ENCODE measurements at regions not wholly inside any gene's neighbourhood (a gene's known extent, or its start where the extent isn't known, plus 50 kb on each side); places are given as distances from the start of the nearest gene placed in this dataset.

- DNase-seq (ENCODE audit: low read depth), result peak; percentile 87
- no peak for TF ChIP-seq CTCF (IDR thresholded peaks at IDR 0.05; ENCODE audit: control insufficient read depth, extremely low read depth, insufficient read depth)
- no peak overlapping the region for H3K4me3 ChIP-seq (ENCODE audit: low read depth, low read length)
Measured at GRCh38 chr12:131456301-131457027, 254.4 kb upstream of the SFSWAP start.

- TF ChIP-seq CTCF (IDR thresholded peaks at IDR 0.05; ENCODE audit: control insufficient read depth, extremely low read depth, insufficient read depth), result no peak
- peak overlapping the region; percentile 17 for H3K4me3 ChIP-seq (ENCODE audit: low read depth, low read length)
- DNase-seq (ENCODE audit: low read depth), result no peak
Measured at GRCh38 chr12:131457028-131457310, 253.9 kb upstream of the SFSWAP start.

GRCh38 chr12:131457331-131458047 lies 253.4 kb upstream of the SFSWAP start:
- TF ChIP-seq CTCF (IDR thresholded peaks at IDR 0.05; ENCODE audit: control insufficient read depth, extremely low read depth, insufficient read depth), result no peak
- no peak for DNase-seq (ENCODE audit: low read depth)
- peak overlapping the region; percentile 17 for H3K4me3 ChIP-seq (ENCODE audit: low read depth, low read length)

- no peak for DNase-seq (ENCODE audit: low read depth)
- TF ChIP-seq CTCF (IDR thresholded peaks at IDR 0.05; ENCODE audit: control insufficient read depth, extremely low read depth, insufficient read depth), result no peak
- H3K4me3 ChIP-seq (ENCODE audit: low read depth, low read length), result no peak overlapping the region
Measured at GRCh38 chr12:131458048-131458374, 252.9 kb upstream of the SFSWAP start.

GRCh38 chr12:131458931-131459772 lies 251.7 kb upstream of the SFSWAP start:
- TF ChIP-seq CTCF (IDR thresholded peaks at IDR 0.05; ENCODE audit: control insufficient read depth, extremely low read depth, insufficient read depth), result no peak
- DNase-seq (ENCODE audit: low read depth), result no peak
- no peak overlapping the region for H3K4me3 ChIP-seq (ENCODE audit: low read depth, low read length)

- H3K4me3 ChIP-seq (ENCODE audit: low read depth, low read length), result no peak overlapping the region
- no peak for DNase-seq (ENCODE audit: low read depth)
Measured at GRCh38 chr12:131459773-131460365, 251.0 kb upstream of the SFSWAP start.

More at GRCh38 chr12:131459773-131460365, 251.0 kb upstream of the SFSWAP start:
- no peak for TF ChIP-seq CTCF (IDR thresholded peaks at IDR 0.05; ENCODE audit: control insufficient read depth, extremely low read depth, insufficient read depth)

Measured in LNCaP clone FGC (cell line).